H9 (cell line): ENCODE measurements at regions not wholly inside any gene's neighbourhood (a gene's known extent, or its start where the extent isn't known, plus 50 kb on each side); places are given as distances from the start of the nearest gene placed in this dataset.

Experiments used
- DNase-seq: peaks from one replicate; pipeline ENCODE4 v3.0.0-alpha.2; 2017
- H2AFZ ChIP-seq: one replicate; pipeline ENCODE4 v1.6.1; 2013; ENCODE audit warnings: mild to moderate bottlenecking, low read length, control low read depth, moderate library complexity
- H2AK5ac ChIP-seq: 2 replicates; pipeline ENCODE4 v1.6.1; 2013; ENCODE audit warnings: low read length, control low read depth, mixed read lengths; ENCODE audit not compliant: insufficient read length
- H2BK120ac ChIP-seq: one replicate; pipeline ENCODE4 v1.6.1; 2013; ENCODE audit warnings: low read depth, mild to moderate bottlenecking, low read length, control low read depth, inconsistent platforms; ENCODE audit not compliant: poor library complexity, severe bottlenecking
- H2BK12ac ChIP-seq: 2 replicates; pipeline ENCODE4 v1.6.1; 2013; ENCODE audit warnings: low read length, control low read depth, mixed read lengths, low read depth; ENCODE audit not compliant: insufficient read length
- H2BK15ac ChIP-seq: 2 replicates; pipeline ENCODE4 v1.6.1; 2013; ENCODE audit warnings: low read depth, low read length, control low read depth
- H2BK20ac ChIP-seq: one replicate; pipeline ENCODE4 v1.6.1; 2013; ENCODE audit warnings: low read depth, mild to moderate bottlenecking, low read length, control low read depth, inconsistent platforms; ENCODE audit not compliant: poor library complexity, severe bottlenecking
- H2BK5ac ChIP-seq: 2 replicates; pipeline ENCODE4 v1.6.1; 2013; ENCODE audit warnings: low read length, control low read depth, mixed read lengths; ENCODE audit not compliant: insufficient read length
- H3K14ac ChIP-seq: 2 replicates; pipeline ENCODE4 v1.6.1; 2013; ENCODE audit warnings: low read length, control low read depth; ENCODE audit not compliant: insufficient read depth
- H3K18ac ChIP-seq: 2 replicates; pipeline ENCODE4 v1.6.1; 2013; ENCODE audit warnings: low read depth, mild to moderate bottlenecking, mixed read lengths, low read length, control low read depth; ENCODE audit not compliant: insufficient read length
- H3K23ac ChIP-seq: 2 replicates; pipeline ENCODE4 v1.6.1; 2013; ENCODE audit warnings: low read length, control low read depth, mixed read lengths, low read depth; ENCODE audit not compliant: insufficient read length
- H3K23me2 ChIP-seq: 2 replicates; pipeline ENCODE4 v1.6.1; 2013; ENCODE audit warnings: low read depth, mild to moderate bottlenecking, mixed read lengths, low read length, control low read depth; ENCODE audit not compliant: insufficient read length, poor library complexity, severe bottlenecking
- H3K27ac ChIP-seq: 2 replicates; pipeline ENCODE4 v1.5.1; 2013; ENCODE audit warnings: low read length, control low read depth, mixed read lengths, low read depth; ENCODE audit not compliant: insufficient read length
- H3K27me3 ChIP-seq: 2 replicates; pipeline ENCODE4 v1.6.1; 2013; ENCODE audit warnings: low read length, control low read depth, inconsistent platforms; ENCODE audit not compliant: insufficient read depth
- H3K4ac ChIP-seq: 2 replicates; pipeline ENCODE4 v1.6.1; 2013; ENCODE audit warnings: low read depth, mild to moderate bottlenecking, control low read depth, inconsistent platforms, low read length, moderate library complexity
- H3K4me1 ChIP-seq: 2 replicates; pipeline ENCODE4 v1.6.1; 2013; ENCODE audit warnings: low read length, control low read depth, inconsistent platforms; ENCODE audit not compliant: insufficient read depth
- H3K4me2 ChIP-seq: 2 replicates; pipeline ENCODE4 v1.6.1; 2013; ENCODE audit warnings: low read length, control low read depth, mixed read lengths; ENCODE audit not compliant: insufficient read length, insufficient read depth
- H3K56ac ChIP-seq: 2 replicates; pipeline ENCODE4 v1.6.1; 2013; ENCODE audit warnings: low read depth, mild to moderate bottlenecking, mixed read lengths, low read length, control low read depth; ENCODE audit not compliant: insufficient read length
- H3K79me1 ChIP-seq: 2 replicates; pipeline ENCODE4 v1.6.1; 2013; ENCODE audit warnings: low read depth, mild to moderate bottlenecking, moderate library complexity, low read length, control low read depth, inconsistent platforms; ENCODE audit not compliant: insufficient read depth, poor library complexity, severe bottlenecking
- H3K79me2 ChIP-seq: 2 replicates; pipeline ENCODE4 v1.6.1; 2013; ENCODE audit warnings: low read length, control low read depth, inconsistent platforms; ENCODE audit not compliant: insufficient read depth
- H3K9ac ChIP-seq: 2 replicates; pipeline ENCODE4 v1.6.1; 2013; ENCODE audit warnings: low read length, control low read depth, mixed read lengths; ENCODE audit not compliant: insufficient read length; ENCODE audit errors: extremely low read depth
- H3K9me3 ChIP-seq: one replicate; pipeline ENCODE4 v1.6.1; 2013; ENCODE audit warnings: low read depth, low read length, inconsistent platforms; ENCODE audit not compliant: control insufficient read depth
- H3T11ph ChIP-seq: one replicate; pipeline ENCODE4 v1.6.1; 2013; ENCODE audit warnings: mild to moderate bottlenecking, low read length, control low read depth, inconsistent platforms
- H4K20me1 ChIP-seq: one replicate; pipeline ENCODE4 v1.6.1; 2013; ENCODE audit not compliant: control insufficient read depth, insufficient read length, insufficient read depth
- H4K5ac ChIP-seq: 2 replicates; pipeline ENCODE4 v1.6.1; 2013; ENCODE audit warnings: low read depth, mild to moderate bottlenecking, mixed read lengths, low read length, control low read depth; ENCODE audit not compliant: insufficient read length
- H4K8ac ChIP-seq: replicated peaks from 2 replicates; pipeline ENCODE4 v1.6.1; 2013; ENCODE audit warnings: low read length, control low read depth, mixed read lengths, low read depth; ENCODE audit not compliant: insufficient read length
- H4K91ac ChIP-seq: 2 replicates; pipeline ENCODE4 v1.6.1; 2013; ENCODE audit warnings: low read depth, mild to moderate bottlenecking, moderate library complexity, mixed read lengths, low read length, control low read depth; ENCODE audit not compliant: insufficient read length
- H3K27ac Mint-ChIP-seq, 3 experiments: 2 replicates in 2 of 3; 3 replicates in 1 of 3; pipeline ENCODE4 v1.8.0; 2020 to 2021; ENCODE audit warnings: mixed read lengths in 3 of 3, mild to moderate bottlenecking in 1 of 3, moderate library complexity in 1 of 3
- H3K27me3 Mint-ChIP-seq: 2 replicates; pipeline ENCODE4 v1.8.0; 2021; ENCODE audit warnings: low read depth, mild to moderate bottlenecking, moderate library complexity, mixed read lengths
- H3K36me3 Mint-ChIP-seq, 3 experiments: 2 replicates in 2 of 3; 3 replicates in 1 of 3; pipeline ENCODE4 v1.8.0; 2020 to 2021; ENCODE audit warnings: low read depth in 3 of 3, mixed read lengths in 3 of 3; ENCODE audit not compliant: insufficient read depth in 1 of 3
- H3K4me1 Mint-ChIP-seq, 2 experiments: 2 replicates each; pipeline ENCODE4 v1.8.0; 2020; ENCODE audit warnings: mixed read lengths in 2 of 2
- H3K4me3 Mint-ChIP-seq, 2 experiments: 2 replicates in 1 of 2; 3 replicates in 1 of 2; pipeline ENCODE4 v1.8.0; 2020 to 2021; ENCODE audit warnings: mild to moderate bottlenecking in 2 of 2, mixed read lengths in 2 of 2, moderate library complexity in 1 of 2
- H3K9me3 Mint-ChIP-seq, 2 experiments: 2 replicates in 1 of 2; 3 replicates in 1 of 2; pipeline ENCODE4 v1.8.0; 2020; ENCODE audit warnings: mild to moderate bottlenecking in 2 of 2, mixed read lengths in 2 of 2, moderate library complexity in 1 of 2
- WGBS: extraction: QIAGEN DNeasy Blood & Tissue Kit; methylation state at CpG from one replicate; pipeline ENCODE4 v1.1.7; 2013; ENCODE audit warnings: missing lambda C conversion rate, low lambda C conversion rate, mixed read lengths; ENCODE audit not compliant: insufficient read length; ENCODE audit errors: extremely low coverage; 5-methylcytosine and 5-hydroxymethylcytosine counted together
- TF ChIP-seq, protein P1 (sequence below): fragments of 200-600 bp; sonication (generic); conservative IDR thresholded peaks from 3 replicates; pipeline ENCODE4 v1.8.0; 2021; ENCODE audit warnings: antibody characterized with exemption, mild to moderate bottlenecking

DNA sequence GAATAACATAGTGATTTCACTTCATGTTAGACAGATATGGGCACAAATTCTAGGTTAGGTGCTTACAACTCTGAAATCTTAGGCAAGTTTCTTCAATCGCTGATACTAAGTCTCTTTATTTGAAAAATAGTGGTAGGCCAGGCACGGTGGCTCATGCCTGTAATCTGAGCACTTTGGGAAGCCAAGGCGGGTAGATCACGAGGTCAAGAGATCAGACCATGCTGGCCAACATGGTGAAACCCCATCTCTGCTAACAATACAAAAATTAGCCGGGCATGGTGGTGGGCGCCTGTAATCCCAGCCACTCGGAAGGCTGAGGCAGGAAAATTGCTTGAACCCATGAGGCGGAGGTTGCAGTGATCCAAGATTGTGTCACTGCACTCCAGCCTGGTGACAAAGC lies 729.4 kb downstream of the METTL15 start:
- no peak overlapping the region for H3K14ac ChIP-seq

More for the DNA sequence above, 729.4 kb downstream of the METTL15 start:
- H3T11ph ChIP-seq: no peak overlapping the region
- no peak overlapping the region for H4K8ac ChIP-seq
- H3K18ac ChIP-seq: no peak overlapping the region
- H3K79me2 ChIP-seq: no peaks in the 10 kb centered on the region
- H3K4me3 Mint-ChIP-seq: no peak overlapping the region
- H2BK120ac ChIP-seq: no peak overlapping the region
- no peaks in the 10 kb centered on the region for H3K79me1 ChIP-seq
- no peak overlapping the region for H2BK12ac ChIP-seq
- no peak overlapping the region for H3K23ac ChIP-seq
- H3K9me3 ChIP-seq: no peaks in the 10 kb centered on the region
- H3K4me1 Mint-ChIP-seq: peaks cover 30 to 39% of the 10 kb centered on the region in 2 experiments
- no peak overlapping the region for H3K27ac ChIP-seq
- H3K36me3 Mint-ChIP-seq: no peaks in the 10 kb centered on the region; a peak in 1 of 7 replicates
- DNase-seq: no peak
- H3K4me2 ChIP-seq: no peak overlapping the region
- no peaks in the 10 kb centered on the region for H3K23me2 ChIP-seq
- no CpG with 5 or more reads among the region's 8 CpGs for WGBS
- no peaks in the 10 kb centered on the region for H3K27me3 ChIP-seq
- no peaks in the 10 kb centered on the region for H3K9me3 Mint-ChIP-seq
- H3K9ac ChIP-seq: no peak overlapping the region
- H3K4ac ChIP-seq: no peak overlapping the region
- no peak overlapping the region for H2BK20ac ChIP-seq
- no peak overlapping the region for H2BK5ac ChIP-seq
- TF ChIP-seq, protein P1, sequence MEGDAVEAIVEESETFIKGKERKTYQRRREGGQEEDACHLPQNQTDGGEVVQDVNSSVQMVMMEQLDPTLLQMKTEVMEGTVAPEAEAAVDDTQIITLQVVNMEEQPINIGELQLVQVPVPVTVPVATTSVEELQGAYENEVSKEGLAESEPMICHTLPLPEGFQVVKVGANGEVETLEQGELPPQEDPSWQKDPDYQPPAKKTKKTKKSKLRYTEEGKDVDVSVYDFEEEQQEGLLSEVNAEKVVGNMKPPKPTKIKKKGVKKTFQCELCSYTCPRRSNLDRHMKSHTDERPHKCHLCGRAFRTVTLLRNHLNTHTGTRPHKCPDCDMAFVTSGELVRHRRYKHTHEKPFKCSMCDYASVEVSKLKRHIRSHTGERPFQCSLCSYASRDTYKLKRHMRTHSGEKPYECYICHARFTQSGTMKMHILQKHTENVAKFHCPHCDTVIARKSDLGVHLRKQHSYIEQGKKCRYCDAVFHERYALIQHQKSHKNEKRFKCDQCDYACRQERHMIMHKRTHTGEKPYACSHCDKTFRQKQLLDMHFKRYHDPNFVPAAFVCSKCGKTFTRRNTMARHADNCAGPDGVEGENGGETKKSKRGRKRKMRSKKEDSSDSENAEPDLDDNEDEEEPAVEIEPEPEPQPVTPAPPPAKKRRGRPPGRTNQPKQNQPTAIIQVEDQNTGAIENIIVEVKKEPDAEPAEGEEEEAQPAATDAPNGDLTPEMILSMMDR: no peak
- no peak overlapping the region for H4K5ac ChIP-seq
- H2AFZ ChIP-seq: no peak overlapping the region
- no peak overlapping the region for H2BK15ac ChIP-seq
- no peak overlapping the region for H2AK5ac ChIP-seq
- peaks cover 10% of the 10 kb centered on the region for H3K4me1 ChIP-seq
- no peak overlapping the region for H3K56ac ChIP-seq
- H4K91ac ChIP-seq: no peak overlapping the region
- H4K20me1 ChIP-seq: no peaks in the 10 kb centered on the region
- no peak overlapping the region for H3K27ac Mint-ChIP-seq
- no peaks in the 10 kb centered on the region for H3K27me3 Mint-ChIP-seq
